GM23338 (cell line): ENCODE measurements at regions not wholly inside any gene's neighbourhood (a gene's known extent, or its start where the extent isn't known, plus 50 kb on each side); places are given as distances from the start of the nearest gene placed in this dataset.

Experiments
- ATAC-seq: fragments of 200-7000 bp; cut with Tn5 transposase; 3 replicates; pipeline ENCODE4 v1.9.1; 2020
- DNase-seq: peaks from one replicate; pipeline ENCODE4 v3.0.0-alpha.2; 2015; ENCODE audit warnings: low spot score
- H2AFZ ChIP-seq: fragments of 200-600 bp; sonication (generic); 2 replicates; pipeline ENCODE4 v1.8.0; 2016; ENCODE audit warnings: antibody characterized with exemption, mild to moderate bottlenecking, moderate library complexity
- H3F3A ChIP-seq: fragments of 200-600 bp; sonication (generic); replicated peaks from 2 replicates; pipeline ENCODE4 v1.8.0; 2017; ENCODE audit warnings: antibody characterized with exemption, mixed run types, low read depth
- H3K27ac ChIP-seq: fragments of 200-600 bp; sonication (generic); 2 replicates; pipeline ENCODE4 v1.6.1; 2016; ENCODE audit warnings: low read depth
- H3K27me3 ChIP-seq: fragments of 200-600 bp; sonication (generic); 2 replicates; pipeline ENCODE4 v1.8.0; 2016; ENCODE audit warnings: mild to moderate bottlenecking, mixed run types, moderate library complexity; ENCODE audit not compliant: insufficient read depth
- H3K36me3 ChIP-seq: fragments of 200-600 bp; sonication (generic); 2 replicates; pipeline ENCODE4 v1.8.0; 2016; ENCODE audit warnings: mild to moderate bottlenecking; ENCODE audit not compliant: insufficient read depth
- H3K4me1 ChIP-seq: fragments of 200-600 bp; sonication (generic); 2 replicates; pipeline ENCODE4 v1.8.0; 2016; ENCODE audit warnings: mild to moderate bottlenecking, moderate library complexity; ENCODE audit not compliant: insufficient read depth
- H3K4me2 ChIP-seq: fragments of 200-600 bp; sonication (generic); 2 replicates; pipeline ENCODE4 v1.7.1; 2017; ENCODE audit warnings: mixed run types
- H3K4me3 ChIP-seq: fragments of 200-600 bp; sonication (generic); 2 replicates; pipeline ENCODE4 v1.6.1; 2016; ENCODE audit warnings: mixed run types
- H3K79me2 ChIP-seq: fragments of 200-600 bp; sonication (generic); replicated peaks from 2 replicates; pipeline ENCODE4 v1.8.0; 2017; ENCODE audit warnings: mild to moderate bottlenecking; ENCODE audit not compliant: insufficient read depth
- H3K9me2 ChIP-seq: fragments of 200-600 bp; sonication (generic); 2 replicates; pipeline ENCODE4 v1.8.0; 2017; ENCODE audit not compliant: insufficient read depth
- H4K20me1 ChIP-seq: fragments of 200-600 bp; sonication (generic); replicated peaks from 2 replicates; pipeline ENCODE4 v1.8.0; 2017; ENCODE audit warnings: mild to moderate bottlenecking; ENCODE audit not compliant: insufficient read depth
- H3K27ac Mint-ChIP-seq: 2 replicates; pipeline ENCODE4 v1.8.0; 2020; ENCODE audit warnings: inconsistent platforms, mild to moderate bottlenecking, moderate library complexity, mixed read lengths
- H3K27me3 Mint-ChIP-seq: 3 replicates; pipeline ENCODE4 v1.8.0; 2022; ENCODE audit warnings: low read depth, mild to moderate bottlenecking, moderate library complexity, mixed read lengths, inconsistent platforms; ENCODE audit not compliant: insufficient read depth, poor library complexity
- H3K36me3 Mint-ChIP-seq: 3 replicates; pipeline ENCODE4 v1.8.0; 2021; ENCODE audit warnings: low read depth, mild to moderate bottlenecking, inconsistent platforms, moderate library complexity, mixed read lengths
- H3K4me1 Mint-ChIP-seq: 3 replicates; pipeline ENCODE4 v1.8.0; 2020; ENCODE audit warnings: mild to moderate bottlenecking, inconsistent platforms, mixed read lengths
- H3K4me3 Mint-ChIP-seq: 3 replicates; pipeline ENCODE4 v1.8.0; 2021; ENCODE audit warnings: moderate library complexity, mild to moderate bottlenecking, inconsistent platforms, mixed read lengths
- H3K9me3 Mint-ChIP-seq: 3 replicates; pipeline ENCODE4 v1.8.0; 2020; ENCODE audit warnings: moderate library complexity, mild to moderate bottlenecking, inconsistent platforms, mixed read lengths
- CREB1 ChIP-seq: fragments of 250-450 bp; sonication (Bioruptor Pico); IDR thresholded peaks from 2 replicates; pipeline ENCODE4 v1.5.0; 2020; ENCODE audit warnings: low read depth, mild to moderate bottlenecking, moderate library complexity
- JUNB ChIP-seq: IDR thresholded peaks from one replicate; pipeline ENCODE4 v1.6.1; 2016; ENCODE audit warnings: antibody characterized with exemption; ENCODE audit not compliant: unreplicated experiment
- NANOG ChIP-seq: IDR thresholded peaks from 2 replicates; pipeline ENCODE4 v1.6.1; 2016; ENCODE audit warnings: antibody characterized with exemption, borderline replicate concordance
- POLR2AphosphoS5 ChIP-seq: IDR thresholded peaks from 2 replicates; pipeline ENCODE4 v1.6.1; 2016; ENCODE audit warnings: antibody characterized with exemption, low read depth
- REST ChIP-seq: IDR thresholded peaks from one replicate; pipeline ENCODE4 v1.6.1; 2018; ENCODE audit warnings: antibody characterized with exemption; ENCODE audit not compliant: unreplicated experiment
- ZNF331 ChIP-seq: fragments of 250-450 bp; sonication (Bioruptor Pico); IDR thresholded peaks from 2 replicates; pipeline ENCODE4 v1.5.0; 2020; ENCODE audit warnings: low read depth, mild to moderate bottlenecking, moderate library complexity
- ZNF462 ChIP-seq: fragments of 250-450 bp; sonication (Bioruptor Pico); IDR thresholded peaks from 2 replicates; pipeline ENCODE4 v1.5.0; 2020; ENCODE audit warnings: mild to moderate bottlenecking, moderate library complexity
- TF ChIP-seq, protein P1 (sequence below), 2 experiments: fragments of 200-600 bp in 1 of 2; sonication (generic) in 1 of 2; conservative IDR thresholded peaks; 2 replicates each; pipeline versions ENCODE4 v1.5.1 to v1.6.1; 2016 to 2017; ENCODE audit warnings: antibody characterized with exemption in 2 of 2, low read depth in 2 of 2, mild to moderate bottlenecking in 2 of 2, moderate library complexity in 1 of 2

DNA sequence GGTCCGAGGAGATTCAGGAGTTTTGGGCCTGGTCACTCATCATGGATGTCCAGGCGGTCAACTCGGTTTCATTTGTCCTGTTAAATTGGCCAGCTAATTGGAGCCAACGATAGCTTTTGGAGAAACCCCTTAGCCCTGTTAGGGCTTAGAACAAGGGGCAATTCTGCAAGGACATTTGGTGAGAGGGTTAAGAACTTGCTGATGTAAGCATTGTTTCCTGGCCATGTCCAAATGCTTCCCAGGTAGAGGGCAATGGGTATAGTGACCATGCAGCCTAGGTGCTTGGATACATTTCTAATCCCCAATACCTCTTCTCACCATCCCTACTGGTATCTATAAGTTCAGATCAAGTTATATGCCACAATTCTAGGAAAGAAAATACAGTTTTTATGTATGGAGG, 131.5 kb downstream of the RPS24 start:
- Mint-ChIP-seq H3K27ac (no peak overlapping the region), H3K9me3 (no peaks in the 10 kb centered on the region; the same call in 1 of the 3 replicates), H3K4me3 (no peak overlapping the region), H3K36me3 (peaks cover 3% of the 10 kb centered on the region; the same call in 1 of the 3 replicates), H3K4me1 (no peaks in the 10 kb centered on the region), H3K27me3 (peaks cover 7% of the 10 kb centered on the region)
- no peak for TF ChIP-seq JUNB
- TF ChIP-seq ZNF462 = no peak
- no peak for TF ChIP-seq ZNF331 (CRISPR knock-in tag)
- no peak for TF ChIP-seq CREB1 (CRISPR knock-in tag)
- no peak for TF ChIP-seq POLR2AphosphoS5
- TF ChIP-seq, protein P1, sequence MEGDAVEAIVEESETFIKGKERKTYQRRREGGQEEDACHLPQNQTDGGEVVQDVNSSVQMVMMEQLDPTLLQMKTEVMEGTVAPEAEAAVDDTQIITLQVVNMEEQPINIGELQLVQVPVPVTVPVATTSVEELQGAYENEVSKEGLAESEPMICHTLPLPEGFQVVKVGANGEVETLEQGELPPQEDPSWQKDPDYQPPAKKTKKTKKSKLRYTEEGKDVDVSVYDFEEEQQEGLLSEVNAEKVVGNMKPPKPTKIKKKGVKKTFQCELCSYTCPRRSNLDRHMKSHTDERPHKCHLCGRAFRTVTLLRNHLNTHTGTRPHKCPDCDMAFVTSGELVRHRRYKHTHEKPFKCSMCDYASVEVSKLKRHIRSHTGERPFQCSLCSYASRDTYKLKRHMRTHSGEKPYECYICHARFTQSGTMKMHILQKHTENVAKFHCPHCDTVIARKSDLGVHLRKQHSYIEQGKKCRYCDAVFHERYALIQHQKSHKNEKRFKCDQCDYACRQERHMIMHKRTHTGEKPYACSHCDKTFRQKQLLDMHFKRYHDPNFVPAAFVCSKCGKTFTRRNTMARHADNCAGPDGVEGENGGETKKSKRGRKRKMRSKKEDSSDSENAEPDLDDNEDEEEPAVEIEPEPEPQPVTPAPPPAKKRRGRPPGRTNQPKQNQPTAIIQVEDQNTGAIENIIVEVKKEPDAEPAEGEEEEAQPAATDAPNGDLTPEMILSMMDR (conservative IDR thresholded peaks at IDR 0.05; ENCODE audit: low read depth in 2 of 2) = no peak
- no peak for TF ChIP-seq REST
- TF ChIP-seq NANOG = no peak
- DNase-seq = no peak
- peaks cover 18% of the 10 kb centered on the region; the same call in 1 of the 2 replicates for H3K9me2 ChIP-seq
- H3K4me2 ChIP-seq = no peak overlapping the region
- H3K27me3 ChIP-seq = no peaks in the 10 kb centered on the region
- no peak overlapping the region for H3K4me3 ChIP-seq
- H3K79me2 ChIP-seq = no peaks in the 10 kb centered on the region
- ATAC-seq = no peak
- H2AFZ ChIP-seq = no peak overlapping the region
- H3K27ac ChIP-seq = no peak overlapping the region
- no peaks in the 10 kb centered on the region for H3K36me3 ChIP-seq
- no peaks in the 10 kb centered on the region for H3K4me1 ChIP-seq
- H3F3A ChIP-seq = no peaks in the 10 kb centered on the region
- H4K20me1 ChIP-seq = no peaks in the 10 kb centered on the region
